ENCODE measurements at regions not wholly inside any gene's neighbourhood (a gene's known extent, or its start where the extent isn't known, plus 50 kb on each side); places are given as distances from the start of the nearest gene placed in this dataset.
"Not testable (repeated sequence)": the region's sequence is repeated elsewhere in the genome, so short reads cannot be mapped to it uniquely, and the experiment has no call there.

DNA sequence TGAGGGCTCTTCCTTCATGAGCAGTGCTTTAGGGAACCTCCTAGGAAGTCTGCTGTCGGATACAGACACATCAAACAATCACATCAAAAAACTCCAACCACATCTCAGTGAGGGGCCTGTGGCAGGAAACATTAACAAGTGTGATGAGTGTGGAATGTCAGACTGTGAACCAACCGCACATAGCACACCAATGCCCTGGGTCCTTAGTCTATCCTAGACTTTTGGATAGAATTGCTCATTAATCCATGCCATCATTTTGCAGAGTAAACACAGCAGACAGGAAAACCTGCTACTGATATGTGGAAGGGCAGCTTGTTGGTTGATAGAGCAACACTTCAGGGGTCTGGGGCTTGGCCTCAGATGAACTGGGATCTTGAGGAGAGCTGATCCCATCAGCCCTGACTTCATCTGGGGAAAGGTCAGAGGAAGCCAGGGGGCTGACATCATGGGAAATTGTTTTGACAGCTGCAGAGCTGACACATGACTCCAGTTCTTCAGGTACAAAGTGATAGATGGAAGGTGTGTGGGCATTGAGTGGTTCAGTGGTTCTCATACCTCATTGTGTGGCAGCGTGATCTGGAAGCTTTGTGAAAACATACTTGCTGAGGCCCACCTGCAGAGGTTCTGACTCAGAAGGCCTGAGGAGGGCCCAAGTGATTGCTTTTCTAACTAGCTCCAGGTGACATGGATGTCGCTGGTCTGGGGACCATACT is 193.3 kb downstream of the DIRAS2 start:
- no peak for DNase-seq

DNA sequence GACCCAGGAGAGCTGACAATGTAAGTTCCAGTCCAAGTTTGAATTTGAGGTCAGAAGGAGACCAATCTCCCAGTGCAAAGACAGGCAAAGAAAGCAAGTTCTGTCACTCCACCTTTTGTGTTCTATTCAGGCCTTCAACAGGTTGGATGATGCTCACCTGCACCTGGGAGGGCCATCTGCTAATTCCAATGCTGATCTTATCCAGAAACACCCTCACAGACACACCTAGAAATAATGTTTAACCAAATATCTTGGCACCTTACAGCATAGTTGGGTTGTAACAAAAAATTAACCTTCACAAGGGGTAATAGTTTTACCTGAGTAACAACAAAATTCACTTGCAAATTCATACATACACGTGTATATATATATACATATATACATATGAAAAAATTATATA is 190.8 kb downstream of the DIRAS2 start:
- no peak for DNase-seq

GRCh38 chr9:90455316-90455715 is 187.3 kb downstream of the DIRAS2 start:
- no peak for DNase-seq

DNA sequence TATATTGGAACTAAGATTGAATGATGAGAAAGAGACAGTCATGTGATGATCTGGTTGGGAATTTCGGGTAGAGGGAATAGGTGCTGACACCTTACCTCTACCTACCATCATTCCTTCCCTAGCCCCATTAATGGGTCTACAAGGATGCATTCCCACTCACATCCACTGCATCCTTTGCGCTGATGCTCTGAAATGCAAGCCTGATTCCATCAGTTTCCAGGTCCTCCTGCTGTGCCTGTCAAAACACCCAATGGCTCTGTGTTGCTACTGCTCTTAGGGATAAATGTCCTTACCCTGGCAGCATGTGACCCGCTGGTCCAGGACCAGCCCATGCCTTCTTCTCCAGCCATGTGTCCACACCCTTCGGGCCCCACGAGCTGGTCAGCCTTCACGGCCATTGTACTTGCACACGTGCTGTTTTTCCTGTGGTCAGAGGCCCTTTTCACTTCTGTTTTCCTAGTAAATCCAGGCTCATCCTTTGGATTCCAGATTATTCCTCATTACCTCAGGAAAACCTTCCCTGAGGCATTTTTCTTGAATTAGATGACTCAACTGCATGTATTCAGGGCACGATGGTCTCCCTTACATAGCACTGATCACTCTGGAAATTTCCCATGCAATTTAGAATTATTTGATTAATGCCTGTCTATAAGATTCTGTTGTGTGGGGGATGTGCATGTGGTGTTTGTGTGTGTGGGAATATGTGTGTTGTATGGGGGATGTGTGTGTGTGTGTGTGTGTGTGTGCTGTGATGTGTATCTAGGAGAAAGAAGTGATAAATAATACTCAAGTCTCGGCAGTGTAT is 185.0 kb downstream of the DIRAS2 start:
- no peak for DNase-seq

- no peak for DNase-seq
These were observed 184.1 kb downstream of the DIRAS2 start for GRCh38 chr9:90458485-90458884.

DNA sequence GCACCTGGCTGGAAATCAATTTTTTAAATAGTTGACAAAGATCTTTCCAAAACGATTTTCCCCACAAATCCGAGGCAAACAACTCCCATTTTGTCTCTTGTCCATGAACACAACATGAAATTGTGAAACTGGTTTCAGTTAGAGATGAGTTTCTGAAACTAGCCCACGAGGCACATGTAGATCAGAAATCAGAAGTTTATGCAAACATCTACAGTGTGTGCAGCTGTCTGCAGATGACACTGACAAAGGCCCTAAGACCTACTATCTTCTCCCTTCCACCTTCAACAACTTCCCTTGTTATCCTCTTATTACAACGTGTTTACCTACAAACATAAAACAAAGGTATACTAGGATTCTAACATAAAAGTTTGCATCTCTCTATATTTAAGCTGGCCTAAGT is 183.3 kb downstream of the DIRAS2 start:
- no peak for DNase-seq

- no peak for DNase-seq
These were observed 182.4 kb downstream of the DIRAS2 start for GRCh38 chr9:90460220-90460619.

GRCh38 chr9:90464978-90465377 is 177.6 kb downstream of the DIRAS2 start:
- no peak for DNase-seq

DNA sequence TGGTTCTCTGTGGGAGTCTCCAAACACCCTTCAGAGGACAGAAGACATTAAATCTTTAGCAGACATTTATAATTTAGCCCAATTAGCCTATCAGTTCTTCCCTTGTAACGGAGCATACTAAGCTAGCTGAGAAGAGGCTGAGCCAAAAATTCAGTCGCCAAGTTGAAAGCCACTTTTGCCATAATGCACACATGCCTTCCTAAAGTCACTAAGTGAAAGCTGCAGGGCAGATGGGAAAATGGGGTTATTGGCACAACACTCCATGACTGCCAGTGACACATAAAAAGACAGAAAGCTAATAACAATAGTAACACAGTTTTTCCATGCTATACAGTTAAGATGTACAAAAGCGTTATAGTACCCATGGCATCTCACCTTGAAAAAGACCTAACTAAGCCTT is 176.2 kb downstream of the DIRAS2 start:
- no peak for DNase-seq

GRCh38 chr9:90469435-90469834 is 173.2 kb downstream of the DIRAS2 start:
- no peak for DNase-seq

DNA sequence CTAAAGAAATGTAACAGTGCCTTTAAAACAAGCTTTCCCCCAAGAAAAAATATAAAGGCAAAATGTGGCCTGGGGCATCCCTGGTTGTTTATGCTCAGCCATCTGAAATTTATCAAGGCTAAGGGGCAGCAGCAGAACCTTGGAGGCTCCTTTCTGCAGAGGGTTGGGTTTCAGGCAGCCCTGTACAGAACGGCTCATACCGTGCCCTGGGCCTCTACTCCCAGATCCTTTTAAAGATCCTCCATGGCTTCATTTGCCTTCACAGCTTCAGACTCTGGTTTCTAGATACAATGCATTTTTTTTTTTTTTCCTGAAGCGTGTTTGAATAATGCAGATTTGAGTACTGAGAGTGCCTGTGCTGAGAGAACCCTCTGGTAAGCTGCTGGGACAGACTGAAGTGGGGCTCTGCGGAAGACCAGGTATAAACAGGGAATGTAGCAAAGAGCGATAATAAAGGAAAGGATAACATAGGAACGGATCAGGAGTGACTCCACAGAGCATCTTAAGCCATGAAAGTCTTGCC is 172.7 kb downstream of the DIRAS2 start:
- no peak for DNase-seq

DNA sequence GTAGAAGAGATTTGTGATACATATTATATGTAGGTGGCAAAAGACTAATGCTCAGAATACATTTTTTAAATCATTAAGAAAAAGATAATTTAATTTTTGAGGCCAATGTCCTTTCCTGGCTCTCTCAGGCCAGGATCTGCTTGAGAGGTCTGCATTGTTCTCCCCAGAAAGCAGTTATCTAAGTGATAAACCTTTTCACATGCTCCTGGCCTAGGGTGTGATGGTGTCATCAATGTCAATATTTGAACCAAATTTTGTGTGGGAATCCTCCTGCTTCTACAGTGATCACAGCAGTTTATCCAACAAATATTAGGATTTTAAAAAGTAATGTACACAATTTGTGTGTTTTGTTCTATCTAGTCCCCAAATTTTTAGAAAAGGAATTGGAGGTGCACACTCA is 166.6 kb downstream of the DIRAS2 start:
- DNase-seq: no peak

DNA sequence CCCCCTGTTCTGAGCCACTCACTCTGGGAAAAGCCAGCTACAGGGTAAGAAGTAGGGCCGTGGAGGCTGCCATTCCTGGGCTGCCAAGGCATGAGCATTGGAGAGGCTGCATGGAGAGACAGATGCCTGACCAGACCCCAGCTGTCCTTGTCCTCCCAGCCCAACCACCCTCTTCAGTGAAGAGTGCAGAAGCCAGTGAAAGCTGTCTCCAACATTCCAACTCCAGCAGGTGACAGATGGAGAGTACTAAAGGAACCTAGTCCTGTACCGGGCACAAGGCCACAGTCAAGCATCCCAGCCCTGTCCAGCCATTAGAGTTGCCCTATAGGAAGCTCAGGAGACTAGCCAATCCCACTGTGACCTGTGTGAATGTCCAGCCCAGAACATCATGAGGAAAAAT is 165.1 kb downstream of the DIRAS2 start:
- DNase-seq: no peak

DNA sequence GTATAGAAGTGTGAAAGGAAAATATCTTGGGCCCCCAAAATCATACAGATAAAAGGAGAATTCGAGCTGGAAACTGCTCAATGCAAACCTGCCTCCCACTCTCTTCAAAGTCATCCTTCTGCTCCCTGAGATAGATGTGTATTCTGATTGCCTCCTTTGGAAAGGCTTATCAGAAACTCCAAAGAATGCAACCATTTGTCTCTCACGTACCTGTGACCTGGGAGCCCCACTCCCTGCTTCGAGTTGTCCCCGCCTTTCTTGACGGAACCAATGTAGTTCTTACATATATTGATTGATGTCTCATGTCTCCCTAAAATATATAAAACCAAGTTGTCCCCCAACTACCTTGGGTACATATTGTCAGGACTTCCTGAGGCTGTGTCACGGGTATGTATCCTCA is 163.8 kb downstream of the DIRAS2 start:
- no peak for DNase-seq

- DNase-seq: no peak
These were observed 157.6 kb downstream of the DIRAS2 start for GRCh38 chr9:90485028-90485427.

DNA sequence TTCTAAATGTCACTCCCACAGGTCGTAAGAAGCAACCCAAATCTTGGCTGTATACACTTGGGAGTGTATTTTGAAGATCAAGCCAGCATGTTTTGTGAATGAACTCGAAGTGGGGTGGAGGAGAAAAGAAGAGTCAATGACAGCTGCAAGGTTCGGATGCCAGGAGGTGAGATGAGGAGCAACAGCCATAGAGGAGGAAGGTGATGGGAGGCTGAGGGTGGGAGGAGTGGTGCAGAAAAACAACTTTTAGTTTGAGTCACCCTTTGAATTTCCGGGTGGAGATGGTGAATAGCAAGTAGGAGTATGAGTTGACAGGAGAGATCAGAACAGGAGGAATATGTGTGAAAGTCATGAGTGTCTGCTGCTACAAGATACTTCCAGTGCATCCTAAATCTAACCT is 153.6 kb downstream of the DIRAS2 start:
- no peak for DNase-seq

DNA sequence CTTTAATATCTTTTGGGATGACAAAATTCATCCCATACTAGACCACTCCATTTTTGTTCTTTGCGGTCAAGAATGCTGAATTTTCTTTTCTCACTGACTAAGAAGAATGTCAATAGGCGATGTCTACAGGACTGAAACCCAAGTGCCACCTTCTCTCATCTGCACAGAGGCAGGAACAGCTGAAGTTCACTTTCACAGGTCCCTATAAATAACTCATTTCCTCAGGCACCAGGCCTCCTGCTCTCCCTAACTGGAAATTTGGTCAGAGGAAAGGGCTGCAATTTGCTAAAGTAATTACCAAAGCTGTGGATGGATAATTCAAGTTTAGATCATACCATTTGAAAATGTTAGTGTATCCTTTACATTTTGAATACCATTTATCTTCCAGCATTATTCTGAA is 142.9 kb downstream of the DIRAS2 start:
- DNase-seq: no peak

DNA sequence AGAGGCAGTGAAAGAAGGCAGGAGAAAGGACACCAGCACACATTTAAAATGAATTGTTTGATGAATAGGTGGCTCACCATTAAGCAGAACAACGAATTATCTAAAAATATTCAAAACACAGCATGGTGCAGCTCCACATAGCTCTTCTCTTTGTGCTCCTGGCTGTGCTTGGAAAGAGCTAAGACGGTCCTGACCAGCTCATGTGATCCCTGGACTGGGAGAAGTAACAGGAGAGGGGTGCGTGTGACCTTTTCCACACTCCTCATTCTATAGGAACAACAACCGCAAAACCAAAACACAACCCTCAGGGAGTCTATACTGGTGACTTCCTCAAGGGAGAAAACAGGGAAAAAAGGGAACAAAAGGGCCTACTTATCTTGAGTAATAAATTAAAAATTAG is 140.5 kb downstream of the DIRAS2 start:
- DNase-seq: no peak

DNA sequence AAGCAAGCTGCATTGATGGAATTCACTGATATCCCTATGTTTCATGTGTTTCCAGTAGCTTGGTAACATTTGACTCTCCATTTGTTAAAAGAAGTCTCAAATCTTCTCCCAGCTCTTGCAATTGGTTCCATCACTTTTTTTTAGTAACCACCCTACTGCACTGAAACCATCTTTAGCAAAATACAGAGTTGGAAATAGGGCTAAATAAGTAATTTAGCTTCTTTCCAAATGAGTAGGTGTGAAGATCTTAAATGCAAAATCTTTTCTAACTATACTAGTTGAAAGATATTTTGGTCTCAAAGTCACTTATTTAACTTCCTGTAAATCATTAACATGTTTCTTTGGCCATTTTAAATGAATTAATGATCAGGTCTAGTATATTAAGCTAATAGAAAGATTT is 138.1 kb downstream of the DIRAS2 start:
- no peak for DNase-seq

- DNase-seq: no peak
These were observed 136.9 kb downstream of the DIRAS2 start for GRCh38 chr9:90505695-90506094.

GRCh38 chr9:90506402-90506801 is 136.2 kb downstream of the DIRAS2 start:
- not testable (repeated sequence) for DNase-seq

- no peak for DNase-seq
These were observed 135.0 kb downstream of the DIRAS2 start for GRCh38 chr9:90507621-90508020.

- DNase-seq: no peak
These were observed 133.7 kb downstream of the DIRAS2 start for GRCh38 chr9:90508940-90509339.

- DNase-seq: no peak
These were observed 130.9 kb downstream of the DIRAS2 start for GRCh38 chr9:90511711-90512110.
